Activated T-cell treated with anti-CD3 and anti-CD28 coated beads, Interleukin-2, amount 50 U/mL, for 72 hours (primary cell): ENCODE measurements at regions not wholly inside any gene's neighbourhood (a gene's known extent, or its start where the extent isn't known, plus 50 kb on each side); places are given as distances from the start of the nearest gene placed in this dataset.

ENCODE experiments used
- ATAC-seq, 2 donors: fragments of 150-1000 bp; cut with Tn5 transposase; replicated peaks in 1 of 2; 2 replicates each; pipeline ENCODE4 v1.10.0; 2021; ENCODE audit warnings: moderate library complexity in 2 of 2, mild to moderate bottlenecking in 1 of 2
- DNase-seq, 2 donors: peaks; one replicate each; pipeline ENCODE4 v3.0.0; 2021 to 2022; ENCODE audit warnings: mixed read lengths in 1 of 2
- H3K27ac Mint-ChIP-seq: one replicate; pipeline ENCODE4 v1.8.0; 2022; ENCODE audit warnings: mild to moderate bottlenecking, moderate library complexity, mixed read lengths
- H3K27me3 Mint-ChIP-seq: one replicate; pipeline ENCODE4 v1.8.0; 2022; ENCODE audit warnings: low read depth, mixed read lengths
- H3K36me3 Mint-ChIP-seq, 2 donors: one replicate each; pipeline ENCODE4 v1.8.0; 2022; ENCODE audit warnings: mixed read lengths in 2 of 2, mild to moderate bottlenecking in 1 of 2; ENCODE audit not compliant: insufficient read depth in 2 of 2
- H3K4me1 Mint-ChIP-seq: one replicate; pipeline ENCODE4 v1.8.0; 2022; ENCODE audit warnings: low read depth, mixed read lengths
- H3K4me3 Mint-ChIP-seq, 2 donors: one replicate each; pipeline ENCODE4 v1.8.0; 2022; ENCODE audit warnings: mild to moderate bottlenecking in 2 of 2, mixed read lengths in 2 of 2, moderate library complexity in 2 of 2
- H3K9me3 Mint-ChIP-seq, 2 donors: one replicate each; pipeline ENCODE4 v1.8.0; 2022; ENCODE audit warnings: mixed read lengths in 2 of 2

DNA sequence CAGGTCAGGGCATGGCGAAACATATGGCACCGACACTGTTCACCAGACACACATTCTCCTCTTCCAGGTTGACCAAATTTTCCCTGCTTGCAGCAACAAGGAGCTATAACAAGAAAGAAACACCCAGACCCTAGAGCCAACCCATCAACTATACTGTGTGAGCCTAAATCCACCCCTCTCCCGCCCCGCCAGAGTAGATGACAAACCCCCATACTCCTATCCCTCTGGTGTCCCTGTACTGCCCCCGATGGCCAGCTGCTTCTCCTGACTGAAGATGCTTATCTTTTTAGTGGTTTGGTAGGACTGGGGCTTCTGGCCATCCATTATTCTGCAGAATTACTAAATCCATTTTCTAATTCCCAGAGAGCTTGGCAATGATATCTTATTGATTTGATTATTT is 70.1 kb upstream of the EEPD1 start:
- Mint-ChIP-seq H3K27me3 (peaks cover 6% of the 10 kb centered on the region), H3K4me1 (no peaks in the 10 kb centered on the region), H3K4me3 (no peak overlapping the region), H3K36me3 (peaks cover 0 to 2% of the 10 kb centered on the region in 2 donors), H3K9me3 (no peaks in the 10 kb centered on the region), H3K27ac (no peak overlapping the region)
- DNase-seq (no peak), ATAC-seq (no peak)

- Mint-ChIP-seq H3K4me3 (no peak overlapping the region), H3K27ac (no peak overlapping the region), H3K9me3 (no peaks in the 10 kb centered on the region), H3K36me3 (peaks cover 0 to 2% of the 10 kb centered on the region in 2 donors), H3K4me1 (no peaks in the 10 kb centered on the region), H3K27me3 (peaks cover 6% of the 10 kb centered on the region)
- ATAC-seq (no peak), DNase-seq (no peak)
Observed at GRCh38 chr7:36083626-36084380, 69.3 kb upstream of the EEPD1 start.

DNA sequence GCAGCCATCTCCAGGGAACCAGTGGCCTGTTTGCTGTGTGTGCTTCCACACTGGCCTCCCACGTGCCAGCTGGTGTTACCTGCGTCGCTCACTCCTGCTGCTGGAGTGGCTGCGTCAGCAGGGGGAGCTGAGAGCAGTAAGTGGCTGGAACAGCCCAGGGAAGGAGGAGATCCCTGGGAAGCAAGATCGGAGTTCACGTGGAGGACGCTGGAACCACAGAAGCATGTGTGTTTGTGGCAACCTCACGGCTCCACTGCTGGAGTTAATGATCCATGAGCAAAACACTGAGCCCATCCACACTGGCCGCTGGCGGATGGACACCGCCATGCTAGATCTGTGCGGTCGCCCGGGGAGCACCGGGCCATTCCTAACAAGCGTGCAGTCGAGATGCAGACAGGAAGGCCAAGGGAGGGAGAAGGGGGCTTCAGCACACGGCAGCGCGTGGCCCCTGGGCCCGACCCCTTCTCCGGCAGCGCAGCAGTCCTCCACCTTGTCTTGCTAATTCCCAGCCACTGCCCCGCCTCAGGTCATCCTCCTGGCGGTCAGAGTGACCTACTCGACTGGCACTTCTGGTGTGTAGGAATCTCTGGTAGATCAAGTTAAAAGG is 68.5 kb upstream of the EEPD1 start:
- H3K27ac Mint-ChIP-seq = no peak overlapping the region
- DNase-seq (no peak), ATAC-seq (no peak)
- peaks cover 0 to 2% of the 10 kb centered on the region in 2 donors for H3K36me3 Mint-ChIP-seq
- H3K27me3 Mint-ChIP-seq = peaks cover 6% of the 10 kb centered on the region
- no peaks in the 10 kb centered on the region for H3K4me1 Mint-ChIP-seq
- H3K9me3 Mint-ChIP-seq = no peaks in the 10 kb centered on the region
- H3K4me3 Mint-ChIP-seq = no peak overlapping the region

DNA sequence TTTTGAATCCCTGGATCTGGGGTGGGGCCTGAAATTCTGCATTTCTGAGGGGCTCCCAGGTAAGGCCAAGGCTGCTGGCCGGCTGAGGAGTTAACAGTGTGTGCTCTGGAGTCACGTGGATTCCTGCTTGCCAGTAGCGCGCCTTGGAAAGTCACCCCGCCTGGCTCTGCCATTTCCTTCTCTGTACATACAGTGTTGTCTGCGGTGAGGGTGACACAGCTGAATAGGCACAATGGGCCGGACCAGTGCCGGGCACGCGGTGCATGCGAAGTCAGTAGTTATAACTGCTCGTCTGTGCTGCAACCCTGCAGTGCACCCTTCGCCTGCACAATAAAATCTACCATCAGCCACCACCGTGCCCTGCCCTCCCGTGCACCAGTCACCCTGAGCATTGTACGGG is 68.0 kb upstream of the EEPD1 start:
- ATAC-seq (no peak), DNase-seq (no peak)
- Mint-ChIP-seq H3K27ac (no peak overlapping the region), H3K4me3 (no peak overlapping the region), H3K27me3 (peaks cover 6% of the 10 kb centered on the region), H3K9me3 (peaks cover 0 to 2% of the 10 kb centered on the region in 2 donors), H3K36me3 (peaks cover 0 to 2% of the 10 kb centered on the region in 2 donors), H3K4me1 (no peaks in the 10 kb centered on the region)

GRCh38 chr7:36086571-36086970 is 66.5 kb upstream of the EEPD1 start:
- Mint-ChIP-seq H3K36me3 (peaks cover 0 to 2% of the 10 kb centered on the region in 2 donors), H3K4me3 (no peak overlapping the region), H3K27ac (no peak overlapping the region), H3K9me3 (peaks cover 0 to 2% of the 10 kb centered on the region in 2 donors), H3K27me3 (peaks cover 6% of the 10 kb centered on the region), H3K4me1 (no peaks in the 10 kb centered on the region)
- ATAC-seq (no peak), DNase-seq (no peak)

DNA sequence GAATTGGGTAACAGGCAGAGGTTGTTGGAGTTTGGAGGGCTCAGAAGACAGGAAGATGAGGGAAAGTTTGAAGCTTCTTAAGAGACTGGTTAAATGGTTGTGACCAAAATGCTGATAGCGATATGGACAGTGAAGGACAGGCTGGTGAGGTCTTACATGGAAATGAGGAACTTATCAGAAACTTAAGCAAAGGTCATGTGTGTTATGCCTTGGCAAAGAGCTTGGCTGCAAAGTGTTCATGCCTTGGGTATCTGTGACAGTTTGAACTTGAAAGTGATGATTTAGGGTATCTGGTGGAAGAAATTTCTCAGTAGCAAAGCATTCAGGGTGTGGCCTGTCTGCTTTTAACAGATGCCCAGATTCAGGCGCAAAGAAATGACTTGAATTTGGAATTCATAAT is 64.5 kb upstream of the EEPD1 start:
- no peak for DNase-seq

DNA sequence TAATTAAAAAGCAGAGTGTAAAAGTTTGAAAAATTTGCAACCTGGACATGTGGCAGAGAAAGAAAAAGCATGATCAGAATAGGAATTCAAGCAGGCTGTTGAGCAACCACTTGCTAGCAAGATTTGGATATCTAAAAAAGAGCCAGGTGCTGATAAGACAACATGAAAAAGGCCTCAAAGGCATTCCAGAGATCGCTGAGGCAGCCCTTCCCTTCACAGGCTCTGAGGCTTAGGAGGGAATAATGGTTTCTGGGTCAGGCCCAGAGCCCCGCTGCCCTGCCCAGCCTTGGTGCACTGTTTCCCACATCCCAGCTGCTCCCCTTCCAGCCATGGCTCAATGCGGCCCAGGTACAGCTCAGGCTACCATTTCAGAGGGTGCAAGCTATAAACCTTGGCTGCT is 64.1 kb upstream of the EEPD1 start:
- H3K36me3 Mint-ChIP-seq = peaks cover 0 to 2% of the 10 kb centered on the region in 2 donors
- H3K4me3 Mint-ChIP-seq = no peak overlapping the region
- H3K27ac Mint-ChIP-seq = no peak overlapping the region
- no peaks in the 10 kb centered on the region for H3K27me3 Mint-ChIP-seq
- ATAC-seq (no peak), DNase-seq (no peak)
- peaks cover 0 to 2% of the 10 kb centered on the region in 2 donors for H3K9me3 Mint-ChIP-seq
- H3K4me1 Mint-ChIP-seq = no peaks in the 10 kb centered on the region

More for the DNA sequence above, 64.5 kb upstream of the EEPD1 start:
- Mint-ChIP-seq H3K36me3 (peaks cover 0 to 2% of the 10 kb centered on the region in 2 donors), H3K4me1 (no peaks in the 10 kb centered on the region), H3K27me3 (no peaks in the 10 kb centered on the region), H3K4me3 (no peak overlapping the region), H3K27ac (no peak overlapping the region), H3K9me3 (peaks cover 0 to 2% of the 10 kb centered on the region in 2 donors)
- no peak for ATAC-seq

DNA sequence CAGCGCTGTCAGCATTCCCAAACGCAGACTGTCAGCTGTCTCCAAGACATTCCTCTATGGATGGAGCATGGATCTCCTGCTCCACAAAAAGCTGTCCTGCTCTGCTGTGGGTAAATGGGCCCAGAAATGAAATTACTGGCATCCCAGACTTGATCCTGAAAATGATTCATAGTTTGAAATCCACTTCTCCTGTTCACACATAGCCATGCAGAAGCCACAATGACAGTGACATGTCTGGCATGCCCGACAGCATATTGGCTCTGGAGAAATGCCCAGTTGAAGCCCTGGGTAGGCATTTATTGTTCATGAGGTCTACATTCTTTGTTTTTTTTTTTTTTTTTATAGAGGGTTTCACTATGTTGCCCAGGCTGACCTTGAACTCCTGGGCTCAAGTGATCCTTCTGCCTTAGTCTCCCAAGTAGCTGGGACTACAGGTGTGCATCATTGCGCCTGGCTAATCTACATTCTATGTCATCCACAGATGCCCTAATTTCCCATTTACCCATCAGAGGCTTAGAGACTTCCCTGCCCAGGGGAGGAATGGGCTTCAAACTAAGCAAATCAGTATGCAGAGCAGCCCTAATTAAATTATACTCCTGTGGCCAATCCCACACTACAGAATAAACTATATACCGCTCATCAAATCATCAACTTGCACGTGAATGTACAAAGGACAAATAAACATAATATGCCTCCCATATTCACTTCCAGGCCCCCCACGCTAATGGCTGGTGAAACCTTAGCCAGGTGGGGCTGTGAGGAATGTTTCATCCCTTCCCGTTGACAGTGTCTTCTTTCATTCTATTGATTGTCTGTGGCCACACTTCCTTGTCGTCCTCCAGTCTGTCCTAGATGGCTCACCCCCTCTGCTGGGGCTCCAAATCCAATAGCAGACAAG is 61.8 kb upstream of the EEPD1 start:
- no peaks in the 10 kb centered on the region for H3K27me3 Mint-ChIP-seq
- H3K9me3 Mint-ChIP-seq = peaks cover 0 to 2% of the 10 kb centered on the region in 2 donors
- ATAC-seq (no peak), DNase-seq (no peak)
- H3K4me3 Mint-ChIP-seq = no peak overlapping the region
- no peak overlapping the region for H3K27ac Mint-ChIP-seq
- H3K4me1 Mint-ChIP-seq = no peaks in the 10 kb centered on the region
- H3K36me3 Mint-ChIP-seq = peaks cover 0 to 2% of the 10 kb centered on the region in 2 donors

- ATAC-seq (no peak), DNase-seq (no peak)
- Mint-ChIP-seq H3K36me3 (peaks cover 0 to 2% of the 10 kb centered on the region in 2 donors), H3K4me1 (no peaks in the 10 kb centered on the region), H3K4me3 (no peak overlapping the region), H3K27me3 (no peaks in the 10 kb centered on the region), H3K27ac (no peak overlapping the region), H3K9me3 (peaks cover 0 to 2% of the 10 kb centered on the region in 2 donors)
Observed at GRCh38 chr7:36091874-36092176, 61.2 kb upstream of the EEPD1 start.

DNA sequence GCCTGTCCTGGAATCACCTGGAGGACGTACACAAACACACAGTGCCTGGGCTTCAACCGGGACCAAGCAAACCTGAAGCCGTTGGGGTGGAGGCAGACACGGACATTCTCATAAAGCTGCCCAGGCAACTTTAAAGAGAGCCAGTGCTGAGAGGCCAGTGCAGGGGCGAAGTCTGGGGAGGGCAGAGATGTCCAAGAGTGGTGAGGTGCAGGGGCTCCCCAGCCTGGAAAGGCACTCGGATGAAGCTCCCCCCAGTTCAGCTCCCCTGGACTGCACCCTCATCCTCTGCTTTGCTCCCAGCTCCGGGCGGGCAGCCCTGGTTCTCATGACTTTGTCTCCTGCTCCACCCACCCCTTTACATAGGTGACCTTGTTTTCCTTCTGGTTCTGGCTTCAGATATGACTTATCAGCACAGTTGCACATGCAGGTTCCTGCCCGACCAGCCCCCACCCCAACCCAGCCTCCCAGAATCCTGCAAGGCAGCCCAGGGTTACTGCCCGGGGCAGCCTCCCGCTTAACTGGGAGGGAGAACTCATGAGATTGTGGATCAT is 60.8 kb upstream of the EEPD1 start:
- Mint-ChIP-seq H3K36me3 (peaks cover 0 to 2% of the 10 kb centered on the region in 2 donors), H3K4me3 (no peak overlapping the region), H3K27ac (no peak overlapping the region), H3K9me3 (peaks cover 0 to 2% of the 10 kb centered on the region in 2 donors), H3K27me3 (no peaks in the 10 kb centered on the region), H3K4me1 (no peaks in the 10 kb centered on the region)
- no peak for ATAC-seq
- DNase-seq = no peak

DNA sequence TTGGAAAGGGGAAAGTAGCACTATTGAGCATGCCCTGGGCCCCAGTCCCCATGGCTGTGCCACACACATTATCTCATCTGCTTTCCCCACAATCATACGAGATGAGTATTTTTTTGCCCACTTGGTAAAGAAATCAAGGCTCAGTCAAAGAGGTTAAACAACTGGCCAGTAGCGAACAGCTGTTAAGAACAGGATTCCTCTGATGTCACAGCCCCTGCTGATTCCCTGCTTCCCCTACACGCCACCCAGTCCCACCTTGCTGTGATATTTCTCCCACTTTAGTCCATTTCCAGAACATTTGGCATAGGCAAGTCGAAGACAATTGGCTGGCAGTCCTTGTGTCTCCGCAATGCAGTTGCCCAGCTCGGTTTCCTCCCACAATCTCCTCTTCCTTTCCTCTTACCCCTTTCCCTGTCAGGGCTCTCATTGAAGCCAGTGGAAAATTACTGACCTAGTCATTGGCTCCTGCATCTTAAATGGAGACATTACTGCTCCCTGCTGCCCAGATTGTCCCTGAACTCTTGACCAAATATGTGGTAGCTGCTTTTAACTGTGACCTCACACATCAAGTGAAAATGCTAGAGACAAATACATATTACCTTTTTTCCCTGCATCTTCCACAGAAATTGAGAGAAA is 56.5 kb upstream of the EEPD1 start:
- Mint-ChIP-seq H3K27ac (no peak overlapping the region), H3K4me1 (no peaks in the 10 kb centered on the region)
- ATAC-seq = no peak

GRCh38 chr7:36098096-36098495 is 55.0 kb upstream of the EEPD1 start:
- H3K27me3 Mint-ChIP-seq = peaks cover 5% of the 10 kb centered on the region
- no peak for DNase-seq
- H3K4me1 Mint-ChIP-seq = no peaks in the 10 kb centered on the region
- H3K36me3 Mint-ChIP-seq = peaks cover 0 to 6% of the 10 kb centered on the region in 2 donors
- no peak overlapping the region for H3K4me3 Mint-ChIP-seq
- ATAC-seq = no peak
- peaks cover 3% of the 10 kb centered on the region in 2 donors for H3K9me3 Mint-ChIP-seq
- H3K27ac Mint-ChIP-seq = no peak overlapping the region

More for the DNA sequence above, 56.5 kb upstream of the EEPD1 start:
- Mint-ChIP-seq H3K27me3 (peaks cover 5% of the 10 kb centered on the region), H3K36me3 (peaks cover 0 to 6% of the 10 kb centered on the region in 2 donors), H3K9me3 (peaks cover 3% of the 10 kb centered on the region in 2 donors), H3K4me3 (no peak overlapping the region)
- DNase-seq = no peak
